GM03348 (cell line): ENCODE measurements at regions not wholly inside any gene's neighbourhood (a gene's known extent, or its start where the extent isn't known, plus 50 kb on each side); places are given as distances from the start of the nearest gene placed in this dataset.

Experiments used
- DNase-seq: peaks from one replicate; pipeline ENCODE4 v3.0.0; 2012; ENCODE audit warnings: low spot score

DNA sequence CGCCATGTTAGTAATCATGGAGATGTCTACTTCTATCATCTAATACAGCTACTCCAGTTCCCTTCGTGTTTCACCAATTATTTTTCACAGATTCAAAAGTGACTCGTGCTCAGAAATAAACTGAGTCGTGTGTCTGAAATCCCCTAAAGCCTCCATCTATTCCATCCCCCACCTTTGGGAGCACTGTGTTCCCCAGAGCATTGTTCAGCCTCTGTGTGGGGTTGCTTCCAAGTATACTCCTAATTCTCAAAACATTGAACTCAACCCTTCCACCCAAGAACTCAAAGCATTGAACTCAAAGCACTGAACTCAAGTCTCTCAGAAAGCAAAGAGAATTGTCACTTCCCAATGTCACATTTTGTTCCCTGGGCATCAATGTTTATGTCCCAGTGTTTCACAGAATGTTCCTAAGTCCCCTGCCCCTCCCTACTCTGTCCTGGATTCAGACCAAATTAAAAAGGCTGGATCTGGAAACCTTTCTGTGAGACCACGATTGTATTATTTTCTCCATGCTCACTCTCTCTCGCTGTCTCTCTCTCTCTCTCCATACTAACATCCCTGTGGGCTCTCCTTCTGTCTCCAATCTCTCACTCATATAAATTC is 138.5 kb upstream of the QRFPR start:
- no peak for DNase-seq

DNA sequence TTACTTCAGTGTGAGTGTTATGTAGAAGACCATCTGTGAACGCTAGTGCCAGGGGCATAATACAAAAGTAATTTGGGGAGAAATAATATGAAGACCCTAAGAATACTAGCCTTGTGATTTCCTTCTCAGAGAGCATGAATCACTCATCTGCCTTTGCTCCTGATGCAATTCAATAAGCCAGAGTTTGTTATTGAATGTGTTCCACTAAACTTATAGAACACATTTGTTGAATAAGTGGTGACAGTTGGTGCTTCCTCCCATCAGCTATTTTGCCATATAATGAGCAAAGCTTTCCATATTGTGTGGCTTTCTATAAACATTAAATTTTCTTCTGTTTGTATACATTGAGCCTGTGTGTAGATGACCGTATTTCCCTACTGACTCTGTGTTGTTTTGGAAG is 136.4 kb upstream of the QRFPR start:
- no peak for DNase-seq

DNA sequence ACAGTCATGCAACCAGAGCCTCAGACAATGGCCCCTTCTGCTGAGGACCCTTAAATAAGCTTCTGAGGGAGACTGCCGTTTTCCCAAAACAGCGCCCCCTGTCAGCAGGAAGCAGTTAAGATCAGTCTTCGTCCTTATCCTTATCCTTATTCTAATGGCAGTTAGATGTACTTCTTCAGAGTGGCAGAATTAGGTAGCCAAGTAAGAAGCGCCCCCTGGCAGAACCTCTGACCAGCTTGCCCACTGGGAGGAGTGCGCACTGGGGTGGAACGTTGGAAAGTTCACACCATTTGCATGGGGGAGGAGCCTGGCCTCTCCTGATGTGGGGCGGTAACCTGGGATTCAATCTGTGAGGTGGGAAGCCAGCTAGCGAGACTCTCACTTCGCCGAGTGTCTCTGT is 133.6 kb upstream of the QRFPR start:
- no peak for DNase-seq

DNA sequence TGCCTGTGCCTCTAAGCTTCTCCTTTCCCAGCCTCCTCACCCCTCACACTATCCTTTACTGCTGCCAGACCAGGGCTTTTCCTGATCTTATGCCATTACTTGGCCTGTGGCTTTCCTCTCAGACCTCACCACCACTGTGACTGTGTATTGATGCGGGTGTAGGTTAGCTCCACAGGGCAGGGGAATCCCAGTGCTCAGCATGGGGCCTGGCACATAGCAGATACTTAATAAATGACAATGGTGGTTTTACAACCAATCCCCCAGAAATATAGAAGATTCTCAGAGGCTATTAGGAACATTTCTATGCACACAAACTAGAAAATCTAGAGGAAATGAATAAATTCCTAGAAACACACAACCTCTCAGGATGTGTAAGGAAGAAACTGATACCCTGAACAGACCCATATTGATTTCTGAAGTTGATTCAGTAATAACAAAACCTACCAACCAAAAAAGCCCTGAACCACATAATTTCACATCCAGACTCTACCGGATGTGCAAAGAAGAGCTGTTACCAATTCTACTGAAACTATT is 129.6 kb upstream of the QRFPR start:
- no peak for DNase-seq

DNA sequence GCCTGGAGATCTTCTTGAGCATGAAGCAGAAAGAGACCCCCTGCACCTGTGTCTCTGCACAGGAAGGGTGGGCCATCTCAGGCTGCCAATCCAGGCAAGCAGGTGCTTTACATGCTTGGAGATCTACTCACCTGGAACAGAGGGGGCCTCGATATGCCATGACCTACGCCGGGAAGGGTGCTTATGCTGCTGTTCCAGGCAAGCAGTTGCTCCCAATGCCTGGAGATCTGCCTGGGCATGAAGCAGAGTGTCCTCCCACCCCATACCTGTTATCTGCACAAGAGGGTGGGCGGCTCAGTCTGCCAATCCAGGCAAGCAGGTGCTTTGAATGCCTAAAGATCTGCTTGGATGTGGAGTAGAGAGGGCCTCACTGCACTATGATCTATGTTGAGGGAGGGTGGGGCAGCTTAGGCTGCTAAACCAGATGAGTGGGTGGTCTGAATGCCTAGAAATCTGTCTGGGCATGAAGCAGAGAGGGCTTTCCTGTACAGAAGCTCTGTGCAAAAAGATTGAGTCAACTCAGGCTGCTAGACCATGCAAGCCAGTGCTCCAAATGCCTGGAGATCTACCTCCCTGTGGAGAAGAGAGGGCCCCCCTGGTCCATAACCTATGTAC is 104.5 kb upstream of the QRFPR start:
- DNase-seq: no peak

DNA sequence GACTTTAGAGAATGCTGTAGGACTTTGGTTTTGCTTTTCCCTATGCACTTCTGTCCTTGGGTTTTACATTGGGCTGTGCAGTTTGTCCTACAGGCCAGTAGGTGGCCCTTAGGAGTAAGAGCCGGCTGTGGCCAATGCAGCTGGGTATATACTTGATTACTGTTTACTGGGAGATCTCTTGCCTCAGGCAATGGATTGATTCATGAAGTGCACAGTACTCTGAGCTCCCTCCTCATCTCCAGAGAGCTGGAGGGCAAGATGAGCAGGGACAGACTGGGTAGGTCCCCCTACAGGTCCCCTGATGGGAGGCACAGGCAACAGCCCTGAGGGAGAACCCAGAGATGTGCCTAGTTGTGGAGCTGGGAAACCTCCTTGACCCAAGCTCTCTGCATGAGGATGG is 103.8 kb upstream of the QRFPR start:
- peak; percentile 63 for DNase-seq

DNA sequence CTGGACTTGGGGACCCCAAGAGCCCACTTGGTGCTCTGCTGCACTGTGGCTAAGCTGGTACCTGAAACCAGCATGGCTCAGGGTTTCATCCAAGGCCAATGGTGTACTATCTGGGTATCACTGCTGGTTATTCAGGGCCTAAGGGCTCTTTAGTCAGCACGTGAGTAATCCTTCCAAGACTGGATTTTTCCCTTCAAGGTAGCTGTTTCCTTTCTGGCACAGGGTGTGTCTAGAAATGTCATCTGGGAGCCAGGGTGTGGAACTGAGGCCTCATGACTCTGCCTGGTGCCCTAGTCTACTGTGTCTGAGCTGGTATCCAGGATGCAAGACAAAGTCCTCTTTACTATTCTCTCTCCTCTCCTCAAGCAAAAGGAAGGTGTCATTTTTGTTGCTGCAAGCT is 99.0 kb upstream of the QRFPR start:
- no peak for DNase-seq

DNA sequence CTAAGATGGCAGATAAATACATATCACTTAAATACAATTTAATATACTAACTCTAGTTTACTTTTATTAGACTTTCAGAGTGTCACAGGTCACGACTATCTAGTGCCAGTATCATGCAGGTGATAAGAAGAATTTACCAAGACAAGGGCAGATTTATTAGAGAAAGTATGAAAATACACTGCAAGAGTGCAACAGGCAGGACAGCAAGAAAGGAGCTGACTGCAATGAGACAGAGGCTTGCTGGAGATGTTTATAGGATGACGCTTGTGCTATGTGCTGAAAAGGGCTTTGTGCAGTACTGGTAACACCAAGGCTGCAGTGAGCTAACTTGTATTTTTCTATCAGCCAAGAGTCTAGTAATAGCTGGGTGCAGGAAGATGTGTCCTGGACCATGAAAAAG is 96.7 kb upstream of the QRFPR start:
- DNase-seq: no peak

DNA sequence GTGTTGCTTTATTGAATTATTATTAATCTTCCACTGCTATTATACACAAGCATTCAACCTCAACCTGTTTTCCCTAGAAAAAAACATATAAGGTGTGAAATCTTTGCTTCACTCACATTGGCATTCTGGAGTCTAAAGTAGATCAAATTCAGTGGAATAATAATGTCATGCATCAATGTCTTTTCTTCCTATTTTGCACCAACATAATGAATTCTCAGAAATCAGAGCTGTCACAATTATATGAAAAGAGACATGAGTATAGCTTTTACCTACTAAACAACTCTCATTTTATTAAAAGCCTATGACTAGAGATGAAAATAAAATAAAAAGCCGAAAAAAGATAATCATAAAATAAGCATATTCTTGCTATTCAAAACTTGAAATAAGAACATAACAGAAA is 96.3 kb upstream of the QRFPR start:
- DNase-seq: no peak

DNA sequence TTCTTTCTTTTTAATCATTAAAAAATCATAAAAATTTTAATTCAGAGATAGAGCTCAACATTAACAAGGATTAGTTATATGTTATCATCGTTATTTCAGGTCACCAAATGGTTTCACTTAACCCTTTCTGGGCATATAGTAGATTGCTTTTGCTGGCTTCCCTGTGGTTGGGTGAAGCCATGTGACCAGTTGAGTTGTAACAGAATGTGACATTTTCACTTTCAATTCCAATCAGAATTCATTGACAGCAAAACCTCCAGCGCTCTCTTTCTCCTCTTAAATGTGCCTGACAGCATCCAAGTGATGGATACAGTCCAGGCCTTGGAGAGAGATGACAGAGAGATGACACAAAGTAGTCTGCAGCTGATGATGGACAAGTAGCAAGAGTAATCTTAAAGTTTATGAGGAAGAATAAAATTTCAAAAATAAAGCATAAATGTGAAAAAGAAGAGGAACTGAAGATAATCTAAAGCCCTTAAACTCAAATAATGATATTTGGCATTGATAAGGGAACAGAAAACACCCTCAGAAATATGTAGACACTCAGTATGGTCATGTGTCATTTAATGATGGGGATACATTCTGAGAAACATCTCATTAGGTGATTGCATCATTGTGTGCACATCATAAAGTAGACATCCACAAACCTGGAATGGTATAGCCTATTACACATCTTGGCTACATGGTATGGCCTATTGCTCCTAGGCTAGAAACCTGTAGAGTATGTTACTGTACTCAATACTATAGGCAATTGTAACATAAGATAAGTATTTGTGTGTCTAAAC is 92.3 kb upstream of the QRFPR start:
- no peak for DNase-seq

DNA sequence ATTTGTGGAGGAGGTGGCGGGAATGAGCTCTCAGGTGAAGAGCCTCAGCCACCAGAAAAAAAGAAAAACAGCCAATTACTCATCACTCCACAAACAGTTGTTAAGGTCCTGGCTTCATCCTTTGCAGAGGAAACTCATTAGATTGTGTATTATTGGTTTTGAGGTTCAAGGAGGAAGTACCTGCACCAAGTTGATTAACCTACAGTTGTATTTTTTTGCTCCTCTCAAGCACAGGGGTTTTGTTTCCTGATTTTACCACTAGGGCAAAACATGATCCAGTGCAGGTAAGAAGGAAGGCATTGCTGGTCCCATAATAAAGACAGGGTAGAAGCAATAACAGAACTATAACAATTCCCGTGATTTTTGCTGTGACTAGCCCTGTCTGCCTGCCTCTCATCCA is 84.0 kb upstream of the QRFPR start:
- no peak for DNase-seq

DNA sequence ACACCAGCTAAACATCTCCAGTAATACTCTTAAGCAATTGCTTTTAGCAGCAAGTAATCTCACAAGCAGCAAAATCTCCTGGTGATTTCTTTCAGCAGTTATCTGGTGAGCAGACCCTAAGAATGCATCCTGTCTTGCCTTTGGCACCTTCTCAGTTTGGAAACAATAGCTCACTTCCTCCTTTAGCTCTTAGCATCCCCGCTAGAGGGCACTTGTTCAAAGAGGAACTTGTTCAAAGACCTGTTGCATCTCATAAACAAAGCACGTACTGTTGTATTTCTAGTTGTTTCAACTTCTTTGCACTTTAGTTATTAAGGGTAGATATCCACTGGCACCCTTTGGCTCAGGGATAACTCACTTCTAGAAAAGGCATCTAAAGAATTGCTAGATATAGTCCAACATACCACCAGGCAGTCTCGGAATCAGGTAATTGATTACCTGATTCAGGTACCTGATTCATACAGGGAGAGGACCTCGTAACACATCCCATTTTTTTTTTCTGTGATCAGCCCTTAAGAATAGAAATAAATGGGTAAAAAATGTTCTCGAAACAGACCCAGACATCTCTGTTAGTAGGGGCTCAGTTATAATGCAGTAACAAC is 81.9 kb upstream of the QRFPR start:
- DNase-seq: peak; percentile 63

DNA sequence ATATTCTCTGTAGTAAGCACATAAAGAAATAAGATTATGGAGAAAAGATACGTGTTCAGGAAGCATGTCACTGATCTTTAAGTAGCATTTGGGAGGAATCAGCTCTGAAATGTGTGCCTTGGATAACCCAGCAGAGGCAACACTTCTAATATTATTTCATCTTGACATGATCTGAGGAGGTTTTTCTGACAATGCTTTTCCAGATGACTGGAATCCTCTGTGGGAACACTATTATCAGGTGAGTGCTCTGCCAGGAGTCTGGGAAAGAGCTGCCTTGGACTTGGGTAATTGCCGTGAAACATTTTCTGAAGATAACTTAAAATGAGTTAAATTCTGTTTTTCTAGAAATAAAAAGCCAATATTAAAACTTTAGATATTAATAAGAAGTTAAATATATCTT is 78.2 kb upstream of the QRFPR start:
- DNase-seq: no peak

DNA sequence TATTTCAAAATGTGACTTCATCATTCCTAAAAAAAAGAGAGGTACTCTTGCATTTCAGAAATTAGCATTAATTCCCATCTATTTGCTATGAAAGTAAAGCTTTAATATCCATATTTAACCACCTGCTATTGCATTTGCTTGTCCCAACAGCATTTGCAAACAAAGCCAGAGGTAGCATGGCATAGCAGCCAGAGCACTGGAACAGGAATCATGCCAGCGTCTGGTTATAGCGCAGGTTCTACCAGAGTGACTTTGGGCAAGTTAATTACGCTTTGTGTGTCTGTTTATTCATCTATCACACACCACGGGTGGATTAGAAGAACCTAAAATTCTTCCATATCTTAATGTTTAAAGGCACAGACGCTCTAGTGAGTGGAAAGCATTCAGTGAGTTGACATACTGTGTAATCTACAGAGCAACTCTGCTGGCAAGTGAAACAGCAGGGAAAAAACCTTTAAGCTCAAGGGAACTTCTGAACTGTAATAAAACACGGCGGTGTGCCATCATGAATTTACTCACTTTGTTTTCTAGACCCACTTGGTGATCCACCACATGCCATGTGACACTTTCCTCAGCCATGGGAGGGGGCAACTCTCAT is 76.6 kb upstream of the QRFPR start:
- no peak for DNase-seq

DNA sequence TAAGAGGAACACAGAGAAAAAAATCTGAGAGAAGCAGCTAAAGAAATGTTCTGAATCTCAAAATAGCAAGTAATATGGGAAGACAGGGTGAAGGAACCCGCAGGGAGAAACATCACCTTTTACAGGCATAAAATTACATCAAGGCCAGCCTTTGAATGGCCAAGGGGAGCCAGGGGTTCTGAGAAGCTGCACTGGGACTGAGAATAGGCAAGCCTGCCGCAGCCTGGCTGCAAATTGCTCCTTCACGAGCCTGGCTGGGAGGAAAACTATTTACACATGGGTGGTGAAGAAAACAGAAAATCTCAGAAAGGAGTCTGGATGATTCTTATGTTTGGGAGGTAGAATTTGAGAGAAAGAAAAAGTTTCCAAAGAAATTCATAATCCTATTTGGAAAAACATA is 74.5 kb upstream of the QRFPR start:
- DNase-seq: no peak

DNA sequence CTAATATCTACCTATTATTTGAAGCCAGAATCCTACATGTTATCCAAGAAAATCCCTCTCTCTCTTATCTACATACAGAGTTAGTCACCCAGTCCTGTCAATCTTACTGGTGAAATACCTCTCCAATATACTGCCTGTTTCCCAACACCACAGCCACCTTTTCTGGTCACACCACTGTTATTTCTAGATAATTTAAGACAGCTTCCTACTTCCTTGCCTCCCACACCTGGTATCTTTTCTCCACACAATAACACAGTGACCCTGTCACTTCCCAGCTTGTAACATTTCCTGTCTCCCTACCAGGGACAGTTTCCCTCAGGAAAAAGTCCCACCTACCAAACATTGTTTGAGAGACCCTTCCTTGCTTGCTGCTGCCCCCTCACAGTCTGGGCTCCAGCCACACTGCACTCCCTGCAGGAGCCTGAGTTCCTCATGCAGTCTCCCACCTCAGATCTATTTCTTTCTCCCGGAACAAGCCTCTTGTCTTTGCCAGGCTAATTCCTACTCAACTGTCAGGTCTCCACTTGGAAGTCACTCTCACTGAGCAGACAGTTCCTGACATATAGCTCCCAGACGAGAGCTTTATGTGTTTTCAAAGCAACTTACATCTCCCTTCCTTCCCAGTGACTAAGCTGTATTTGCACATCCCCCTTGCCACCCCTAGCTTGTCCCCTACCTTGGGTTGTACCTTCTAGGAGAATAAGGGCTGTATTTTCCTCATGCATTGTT is 73.6 kb upstream of the QRFPR start:
- DNase-seq: no peak

DNA sequence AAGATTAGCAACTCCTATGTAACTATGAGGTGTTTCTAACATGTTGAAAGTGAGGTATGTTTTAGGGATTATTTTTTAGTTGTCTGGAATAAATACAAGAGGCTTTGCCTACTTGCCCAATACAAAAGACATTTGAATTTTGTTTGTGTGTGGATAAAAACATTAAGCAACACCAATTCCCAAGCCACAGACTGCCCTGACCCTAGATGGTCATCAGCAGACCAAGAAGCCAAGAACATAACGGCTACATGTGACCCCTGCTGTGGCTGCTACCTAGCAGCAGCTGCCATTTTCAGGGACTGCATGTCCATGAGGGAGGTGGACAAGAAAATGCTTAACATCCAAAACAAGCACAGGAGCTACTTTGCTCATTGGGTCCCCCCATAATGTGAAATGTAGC is 70.5 kb upstream of the QRFPR start:
- DNase-seq: no peak

DNA sequence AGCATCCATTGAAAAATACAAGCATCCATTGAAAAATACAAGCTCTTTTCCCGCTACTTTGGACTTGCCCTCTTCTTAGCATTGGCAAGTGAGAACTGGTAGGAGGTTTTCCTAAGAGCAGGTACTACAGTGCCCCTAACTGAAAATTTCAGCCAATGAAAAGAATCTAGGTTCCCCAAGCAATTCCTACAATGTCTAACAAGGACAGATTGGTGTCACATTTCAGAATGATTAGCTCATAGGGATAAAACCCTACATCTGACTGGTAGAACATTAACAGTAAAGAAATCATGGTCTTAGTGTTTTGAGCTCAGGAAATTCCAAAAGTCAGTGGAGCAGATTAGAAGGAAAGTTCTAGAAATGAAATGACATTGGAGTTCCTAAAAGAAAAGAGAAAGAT is 68.6 kb upstream of the QRFPR start:
- no peak for DNase-seq

DNA sequence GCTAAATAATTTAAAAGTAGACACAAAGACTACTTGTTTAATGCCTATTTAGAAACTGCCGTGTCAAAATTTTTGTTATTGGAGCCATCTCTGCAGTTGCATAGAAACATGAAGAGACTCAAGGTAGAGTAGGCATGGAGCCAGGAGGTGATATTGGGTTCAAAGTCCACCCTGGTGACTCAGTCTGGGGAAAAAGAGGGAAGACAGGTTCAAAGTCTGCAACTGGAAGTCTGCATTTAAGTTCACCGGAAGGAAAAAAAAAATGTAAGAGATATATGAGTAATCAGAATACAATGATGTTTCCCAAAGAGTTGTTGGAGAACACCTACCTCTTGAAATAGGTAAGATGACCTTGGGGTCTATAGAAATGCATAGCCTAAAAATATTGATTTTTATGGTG is 67.4 kb upstream of the QRFPR start:
- DNase-seq: no peak

DNA sequence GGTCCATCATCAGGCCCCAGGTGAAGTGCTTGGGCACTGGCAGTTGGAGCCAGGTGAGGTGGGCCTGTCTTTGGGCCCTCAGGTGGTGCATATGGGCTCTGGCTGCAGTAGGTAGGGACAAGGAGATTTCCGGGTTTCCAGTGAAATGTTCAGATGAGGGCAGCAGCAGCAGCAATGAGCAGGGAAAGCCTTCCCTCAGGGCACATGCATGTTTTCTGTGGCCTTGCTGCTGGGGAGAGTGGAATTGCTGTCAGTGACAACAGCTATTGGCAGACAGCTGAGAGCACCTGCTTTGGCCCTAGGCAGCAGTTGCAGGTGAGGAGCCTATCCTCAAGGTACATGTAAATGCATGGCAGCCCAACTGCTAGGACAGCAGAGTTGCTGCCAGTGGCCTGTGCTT is 58.9 kb upstream of the QRFPR start:
- no peak for DNase-seq
